Upper lobe of left lung (tissue), 4 donors: ENCODE measurements at regions not wholly inside any gene's neighbourhood (a gene's known extent, or its start where the extent isn't known, plus 50 kb on each side); places are given as distances from the start of the nearest gene placed in this dataset.

ENCODE experiments used
- POLR2A ChIP-seq, 4 donors: fragments of 450-650 bp; IDR thresholded peaks; one replicate each; pipeline ENCODE4 v1.5.1; 2016 to 2017; ENCODE audit warnings: antibody characterized with exemption in 4 of 4, mild to moderate bottlenecking in 2 of 4
- TF ChIP-seq, protein P1 (sequence below), 6 experiments: fragments of 450-650 bp in 4 of 6; fragments of 200-600 bp in 2 of 6; sonication (generic) in 2 of 6; IDR thresholded peaks; one replicate each; pipeline ENCODE4 v1.5.1; 2016 to 2019; ENCODE audit warnings: antibody characterized with exemption in 6 of 6

DNA sequence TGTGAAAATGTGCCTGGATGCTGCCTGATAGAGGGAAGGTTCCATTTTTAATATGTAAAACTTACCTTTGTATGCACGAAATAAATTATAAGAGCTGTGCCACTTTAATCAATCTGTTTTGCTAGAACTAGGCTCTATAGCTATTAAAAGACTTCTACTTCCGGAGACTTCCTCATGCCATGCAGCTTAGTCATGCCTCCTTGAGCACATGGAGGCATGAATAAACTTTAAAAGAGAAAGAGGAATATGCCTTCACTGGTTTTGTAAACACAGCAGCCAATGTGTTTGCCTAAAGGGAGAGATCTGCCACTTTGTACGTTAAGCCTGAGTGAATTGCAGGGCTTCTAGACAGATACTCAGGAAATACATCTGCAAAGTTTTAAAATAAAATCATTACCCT lies 604.6 kb downstream of the LRRIQ3 start:
- TF ChIP-seq, protein P1, sequence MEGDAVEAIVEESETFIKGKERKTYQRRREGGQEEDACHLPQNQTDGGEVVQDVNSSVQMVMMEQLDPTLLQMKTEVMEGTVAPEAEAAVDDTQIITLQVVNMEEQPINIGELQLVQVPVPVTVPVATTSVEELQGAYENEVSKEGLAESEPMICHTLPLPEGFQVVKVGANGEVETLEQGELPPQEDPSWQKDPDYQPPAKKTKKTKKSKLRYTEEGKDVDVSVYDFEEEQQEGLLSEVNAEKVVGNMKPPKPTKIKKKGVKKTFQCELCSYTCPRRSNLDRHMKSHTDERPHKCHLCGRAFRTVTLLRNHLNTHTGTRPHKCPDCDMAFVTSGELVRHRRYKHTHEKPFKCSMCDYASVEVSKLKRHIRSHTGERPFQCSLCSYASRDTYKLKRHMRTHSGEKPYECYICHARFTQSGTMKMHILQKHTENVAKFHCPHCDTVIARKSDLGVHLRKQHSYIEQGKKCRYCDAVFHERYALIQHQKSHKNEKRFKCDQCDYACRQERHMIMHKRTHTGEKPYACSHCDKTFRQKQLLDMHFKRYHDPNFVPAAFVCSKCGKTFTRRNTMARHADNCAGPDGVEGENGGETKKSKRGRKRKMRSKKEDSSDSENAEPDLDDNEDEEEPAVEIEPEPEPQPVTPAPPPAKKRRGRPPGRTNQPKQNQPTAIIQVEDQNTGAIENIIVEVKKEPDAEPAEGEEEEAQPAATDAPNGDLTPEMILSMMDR (IDR thresholded peaks at IDR 0.05), result no peak
- no peak for TF ChIP-seq POLR2A (IDR thresholded peaks at IDR 0.05)
